Iris pigment epithelial cell (primary cell): ENCODE measurements at regions not wholly inside any gene's neighbourhood (a gene's known extent, or its start where the extent isn't known, plus 50 kb on each side); places are given as distances from the start of the nearest gene placed in this dataset.

Experiments used
- DNase-seq: peaks from one replicate; pipeline ENCODE4 v3.0.0-alpha.2; 2011; ENCODE audit warnings: low read depth

DNA sequence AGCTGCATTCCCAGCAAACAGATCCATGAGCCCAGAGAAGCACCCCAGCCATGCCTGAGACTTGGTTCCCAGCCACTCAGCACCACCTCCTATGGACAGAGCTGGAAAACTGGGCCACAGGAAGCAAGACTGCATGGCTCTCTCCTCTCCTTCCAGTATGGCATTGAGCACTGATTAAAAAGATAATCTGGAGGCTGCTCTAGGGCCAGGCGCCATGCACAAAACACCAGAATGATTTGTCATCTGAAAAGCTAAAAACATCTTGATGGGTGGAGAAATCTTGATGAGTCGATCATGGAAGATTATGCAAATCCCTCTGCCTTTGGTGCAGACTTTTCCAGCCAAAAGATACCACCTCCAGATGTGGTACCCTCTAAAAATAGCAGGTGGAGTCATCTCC lies 62.7 kb upstream of the MRPS22 start:
- no peak for DNase-seq

DNA sequence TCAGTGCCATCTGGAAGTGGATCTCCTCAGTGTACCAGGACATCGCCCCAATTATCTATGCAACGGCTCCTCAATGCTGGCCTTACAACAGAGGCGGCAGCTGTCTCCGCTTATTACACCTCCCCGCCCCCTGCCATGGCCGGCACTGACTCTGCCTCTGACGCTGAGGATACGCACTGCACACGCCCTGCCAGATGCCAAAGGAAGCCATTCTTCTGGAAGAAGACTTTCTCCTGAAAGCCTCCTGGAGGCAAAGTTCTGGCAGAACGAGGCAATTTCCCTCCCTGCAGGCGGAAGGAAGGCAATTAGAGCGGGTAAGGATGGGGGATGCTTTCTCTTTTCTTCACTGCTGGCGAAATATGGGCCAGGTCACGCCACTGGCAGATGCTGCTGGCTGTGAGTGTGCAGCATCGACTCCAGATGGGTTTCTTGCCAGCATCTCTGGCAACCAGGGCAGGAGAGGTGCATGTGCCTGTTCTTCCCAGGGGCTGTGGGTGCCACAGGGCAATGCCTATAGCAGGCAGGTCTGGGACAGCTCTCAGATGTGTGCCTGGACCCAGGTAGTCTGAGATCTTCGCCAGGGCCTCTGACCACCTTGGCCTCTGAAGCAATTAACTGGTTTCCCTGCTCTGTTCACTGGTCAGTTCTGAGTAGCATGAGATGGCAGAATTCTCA lies 62.2 kb upstream of the MRPS22 start:
- DNase-seq, result no peak

DNA sequence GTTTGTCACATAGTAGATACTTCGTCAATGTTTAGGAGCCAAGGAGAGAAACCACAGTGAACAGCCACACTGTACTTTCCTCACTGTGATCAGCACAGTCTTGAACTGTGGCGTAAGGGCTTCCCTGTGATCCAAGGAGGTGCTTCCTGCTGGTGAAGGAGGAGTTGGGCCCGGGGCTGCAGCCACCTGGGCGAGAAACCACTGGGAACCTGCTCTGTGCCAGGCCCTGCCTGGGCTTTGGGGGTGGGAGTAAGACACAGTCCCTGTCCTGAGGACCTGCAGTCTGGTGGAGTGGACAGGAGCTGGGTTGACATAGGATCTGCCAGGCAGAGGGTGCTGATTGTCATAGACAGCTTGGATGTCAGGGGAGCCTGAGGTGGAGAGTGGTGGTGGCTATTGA lies 60.5 kb upstream of the MRPS22 start:
- no peak for DNase-seq

DNA sequence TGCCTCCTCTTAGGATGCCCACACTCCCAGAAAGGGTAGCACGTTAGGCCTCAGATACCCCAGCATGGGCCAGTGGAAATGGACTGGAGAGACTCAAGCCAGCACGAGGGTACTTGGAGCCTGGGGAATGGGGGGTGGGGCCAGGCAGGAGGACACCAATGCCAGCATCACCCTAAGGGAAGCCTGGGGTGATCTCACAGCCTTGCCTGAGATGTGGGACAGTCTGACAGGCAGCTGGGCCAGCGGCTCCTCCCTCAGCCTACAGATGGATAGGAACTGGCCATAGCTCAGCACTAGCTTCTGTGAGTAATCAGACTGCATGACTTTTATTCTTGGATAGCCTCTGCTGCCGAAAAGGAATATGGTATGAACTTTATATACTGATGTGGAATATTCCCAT lies 59.6 kb upstream of the MRPS22 start:
- DNase-seq, result no peak

DNA sequence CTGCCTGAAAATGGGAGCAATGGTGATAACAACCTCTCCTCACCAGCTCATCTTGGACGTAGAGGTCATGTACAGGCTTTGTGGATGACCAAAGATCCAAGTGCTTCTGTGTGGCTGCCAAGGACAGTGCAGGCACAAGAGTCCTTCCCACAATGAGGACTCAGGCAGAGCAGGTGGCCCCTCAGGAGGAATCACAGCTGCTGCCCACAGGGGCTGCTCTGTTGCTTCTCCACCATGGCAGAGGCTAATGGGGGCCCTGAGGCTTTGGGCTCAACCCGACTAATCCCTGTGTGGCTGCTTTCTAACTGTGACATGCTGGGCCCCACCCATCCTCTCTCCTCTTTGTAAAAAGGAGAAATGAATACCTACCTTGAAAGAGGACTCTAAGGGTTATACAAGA lies 58.1 kb upstream of the MRPS22 start:
- DNase-seq, result no peak

DNA sequence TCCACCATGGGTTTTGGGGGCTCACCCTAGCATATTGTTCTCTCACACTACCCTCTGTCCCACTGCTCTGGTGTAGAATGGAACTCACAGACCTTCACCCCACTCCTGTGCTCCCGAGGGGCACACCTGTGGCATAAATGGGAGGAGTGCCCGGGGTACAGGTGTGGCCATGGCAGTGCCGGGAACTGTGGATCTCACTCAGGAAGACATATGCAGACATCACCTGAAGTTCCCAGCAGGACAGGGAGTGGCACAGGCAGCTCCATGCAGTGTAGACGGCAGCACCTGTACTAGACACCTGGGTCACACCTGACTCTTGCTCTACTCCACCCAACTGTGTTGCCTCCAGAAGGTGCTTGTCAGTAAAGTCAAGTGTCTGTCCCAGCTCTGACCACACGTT lies 57.6 kb upstream of the MRPS22 start:
- no peak for DNase-seq

DNA sequence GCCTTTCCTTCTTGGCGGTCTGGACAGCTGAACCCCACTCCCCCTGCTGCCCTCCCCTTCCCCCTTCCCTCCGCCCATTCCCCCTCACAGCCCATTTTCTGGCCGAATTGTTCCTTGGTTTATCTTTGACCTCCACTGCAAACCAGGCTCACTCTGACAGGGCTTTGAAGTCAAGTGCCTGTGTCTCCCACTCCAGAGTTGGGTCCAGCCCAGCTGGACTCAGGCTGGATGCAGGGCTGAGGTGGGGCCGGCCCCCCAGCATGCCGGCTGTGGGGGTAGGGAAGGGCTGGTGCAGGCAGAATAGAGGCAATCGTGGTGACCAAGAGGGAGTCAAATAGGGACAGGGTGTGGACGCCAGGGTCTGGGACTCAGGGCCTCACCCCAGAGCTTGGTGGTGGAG lies 57.0 kb upstream of the MRPS22 start:
- DNase-seq, result no peak

DNA sequence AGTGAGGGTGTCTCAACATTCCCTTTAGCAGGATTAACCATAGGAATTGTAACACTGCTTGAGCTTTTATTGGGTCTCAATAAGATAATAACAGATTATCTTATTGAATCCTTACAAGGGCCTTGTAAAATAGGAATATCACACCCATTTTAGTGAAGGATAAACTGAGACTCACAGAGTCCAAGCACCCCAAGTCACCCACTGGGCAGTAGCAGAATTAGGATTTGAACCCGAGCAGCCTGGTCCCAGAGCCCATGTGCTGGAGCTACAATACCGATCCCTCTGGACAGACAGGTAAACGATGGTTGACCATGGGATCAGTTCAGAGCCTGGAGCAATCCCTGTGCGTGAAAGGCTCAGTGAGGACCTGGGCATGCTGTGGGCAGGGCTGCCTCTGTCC lies 56.3 kb upstream of the MRPS22 start:
- DNase-seq, result no peak

DNA sequence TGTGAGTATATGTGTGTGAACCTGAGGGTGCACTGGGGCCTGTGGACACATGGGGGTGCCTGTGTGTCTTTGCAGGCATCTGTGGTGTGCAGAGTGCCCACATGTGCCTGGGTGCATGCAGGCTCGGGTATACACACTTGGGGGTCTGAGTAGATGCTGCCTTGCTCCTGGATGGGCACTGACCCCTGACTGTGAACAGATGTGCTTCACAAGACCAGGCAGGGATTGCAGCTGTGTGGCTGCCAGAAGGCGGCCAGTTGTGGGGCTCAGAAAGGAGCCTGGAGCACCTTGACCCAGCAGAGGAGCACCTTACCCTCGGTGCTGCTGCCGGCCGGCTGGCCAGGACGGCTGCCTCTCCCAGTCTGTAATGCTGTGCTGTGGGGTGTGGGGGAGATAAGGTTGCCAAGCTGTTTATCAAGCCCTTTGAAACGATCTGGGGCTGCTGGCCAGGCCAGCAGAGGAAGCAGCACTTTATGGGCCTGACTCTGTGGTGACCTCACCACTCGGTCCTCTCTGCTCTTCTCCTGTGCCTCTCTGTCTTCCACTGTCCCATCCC lies 55.5 kb upstream of the MRPS22 start:
- no peak for DNase-seq

DNA sequence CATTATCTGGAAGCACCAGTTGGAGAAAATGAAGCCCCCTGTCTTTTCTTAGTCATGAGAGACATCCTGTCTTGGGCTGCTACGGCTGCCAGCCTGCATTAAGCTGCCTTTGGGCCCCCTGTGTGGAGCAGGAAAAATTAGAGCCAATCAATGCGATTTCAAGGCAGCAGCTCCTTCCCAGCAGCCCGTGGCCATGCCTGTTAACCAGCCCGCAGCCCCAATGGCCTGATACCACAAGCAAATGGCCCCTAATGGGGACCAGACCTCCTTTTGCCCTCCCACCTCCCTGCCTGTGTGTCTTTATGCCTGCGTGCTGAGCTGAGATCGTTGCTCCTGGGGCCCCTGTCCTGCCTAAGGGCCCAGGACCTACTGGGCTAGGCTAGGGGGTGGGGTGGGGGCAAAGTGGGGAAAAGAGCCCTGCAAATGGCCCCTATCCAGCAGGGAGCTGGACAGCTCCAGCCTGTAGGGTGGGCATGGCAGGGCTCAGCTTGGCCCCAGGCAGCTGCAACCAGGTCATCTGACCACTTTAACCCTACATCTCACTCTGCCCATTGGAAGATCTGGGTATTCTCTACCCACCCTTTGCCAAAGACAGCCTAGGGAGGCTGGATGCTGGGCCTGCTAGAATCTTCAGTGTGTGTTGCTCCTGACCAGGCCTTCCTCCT lies 53.8 kb upstream of the MRPS22 start:
- no peak for DNase-seq

DNA sequence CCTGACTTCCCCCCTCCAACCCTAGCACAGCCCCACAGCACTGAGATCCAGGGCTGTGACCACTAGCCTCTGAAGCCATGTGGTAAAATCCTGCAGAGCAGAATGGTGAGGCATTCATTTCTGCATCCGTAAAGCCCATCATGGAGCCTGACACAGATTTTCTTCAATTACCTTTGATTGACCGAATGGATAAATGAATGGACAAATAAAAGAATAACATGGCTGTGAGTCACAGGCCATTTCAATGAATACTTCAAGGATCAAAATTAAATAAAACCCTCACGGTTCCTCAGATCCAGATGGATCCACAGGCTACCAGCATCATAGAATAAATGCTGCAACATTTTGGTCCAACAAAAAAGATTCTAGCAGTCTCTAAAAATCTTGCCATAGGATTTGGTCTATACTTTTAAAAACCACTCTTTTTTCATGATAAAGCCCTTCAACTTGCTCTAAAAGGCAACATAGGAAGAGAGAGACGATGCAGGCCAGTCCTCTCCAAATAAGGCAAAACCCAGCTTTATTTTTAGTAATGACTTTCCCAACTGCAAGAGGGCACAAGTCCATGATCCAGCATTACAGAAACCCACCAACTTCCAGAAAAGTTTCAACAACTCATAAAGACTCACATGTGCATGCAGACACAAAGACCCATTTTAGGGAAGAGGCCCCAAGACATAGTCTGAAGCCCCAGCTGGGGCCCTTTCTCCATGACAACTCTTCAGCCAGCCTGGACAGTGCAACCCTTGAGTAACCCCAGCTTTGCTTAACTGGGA lies 52.4 kb upstream of the MRPS22 start:
- no peak for DNase-seq

DNA sequence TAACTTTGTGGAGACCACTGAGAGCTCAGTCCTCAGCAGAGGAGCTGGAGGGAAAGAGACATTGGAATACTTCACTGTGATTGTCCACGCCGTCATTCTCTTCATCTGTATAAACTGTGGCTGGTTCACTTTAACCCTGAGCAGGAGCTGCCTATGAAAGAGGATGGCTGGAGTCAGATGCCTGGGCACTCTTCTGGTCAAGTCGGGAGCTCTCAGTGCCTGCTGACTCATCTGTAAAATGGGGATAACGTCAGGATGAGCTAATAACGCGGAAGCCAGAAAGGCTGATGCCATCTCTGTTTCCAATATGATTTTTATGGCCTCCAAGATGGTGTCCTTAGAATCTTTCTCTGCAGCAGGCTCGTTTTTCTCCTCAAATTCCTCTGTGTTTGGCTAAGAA lies 51.6 kb upstream of the MRPS22 start:
- no peak for DNase-seq

DNA sequence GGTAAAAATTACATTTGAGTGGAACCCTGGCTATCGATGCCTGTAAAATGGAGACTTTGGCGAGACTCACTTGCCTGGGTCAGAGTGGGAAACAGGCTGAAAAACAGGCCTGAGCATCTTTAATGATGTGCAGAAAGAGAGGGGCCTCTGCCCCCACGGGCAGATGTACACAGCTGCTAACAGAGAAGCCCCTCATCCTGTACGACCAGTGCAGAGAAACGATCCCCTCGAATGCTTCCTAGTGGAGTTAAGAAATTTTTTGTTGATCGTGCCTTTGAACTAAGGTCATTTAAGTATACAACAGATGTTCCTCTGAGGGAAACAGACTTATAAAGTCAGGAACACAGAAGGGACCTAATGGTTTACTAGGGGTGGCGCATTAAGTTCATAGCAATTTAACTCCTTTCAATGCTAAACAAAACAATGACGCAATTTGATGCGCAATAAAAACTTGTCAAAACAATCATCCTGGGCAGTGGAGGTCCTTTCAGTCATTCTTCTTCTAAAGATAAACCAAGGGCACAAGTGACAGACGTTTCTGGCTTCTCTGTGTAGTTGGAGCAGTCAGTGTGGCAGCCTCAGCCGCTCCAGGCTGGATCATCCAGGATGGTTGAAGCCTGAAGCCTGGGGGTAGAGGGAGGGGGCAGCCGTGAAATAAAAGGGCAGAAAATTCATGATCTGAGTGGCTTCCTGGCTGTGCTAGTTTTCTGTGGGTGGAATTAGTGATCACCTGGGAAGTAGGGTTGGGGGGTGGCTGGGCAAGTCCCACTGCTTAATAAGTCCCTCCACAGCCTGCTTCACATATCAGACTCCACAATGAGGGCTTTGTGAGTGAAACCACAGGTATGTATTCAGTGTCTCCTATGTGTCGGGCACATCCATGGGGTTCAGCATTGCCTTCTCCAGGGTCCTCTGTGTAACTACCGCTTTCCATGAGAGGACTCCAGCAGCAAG lies 50.8 kb upstream of the MRPS22 start:
- peak; percentile 50 for DNase-seq

DNA sequence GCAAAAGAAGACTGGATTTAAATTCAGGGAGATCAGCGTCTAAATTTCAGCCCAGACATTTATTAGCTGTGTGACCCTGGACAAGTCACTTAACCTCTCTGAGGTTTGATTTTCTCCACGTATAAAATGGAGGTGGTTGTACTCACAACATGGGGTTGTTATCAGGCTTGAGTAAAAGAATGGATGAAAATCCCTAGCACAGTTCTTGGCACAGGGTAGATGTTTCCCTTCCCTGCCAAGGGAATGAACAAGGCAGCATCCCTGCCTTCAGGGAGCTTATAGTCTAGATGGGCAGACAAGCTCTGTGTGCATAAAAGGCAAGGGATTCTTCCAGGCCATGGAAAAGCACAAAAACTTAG lies 50.2 kb upstream of the MRPS22 start:
- DNase-seq, result no peak
